ENCODE measurements at regions not wholly inside any gene's neighbourhood (a gene's known extent, or its start where the extent isn't known, plus 50 kb on each side); places are given as distances from the start of the nearest gene placed in this dataset.

DNA sequence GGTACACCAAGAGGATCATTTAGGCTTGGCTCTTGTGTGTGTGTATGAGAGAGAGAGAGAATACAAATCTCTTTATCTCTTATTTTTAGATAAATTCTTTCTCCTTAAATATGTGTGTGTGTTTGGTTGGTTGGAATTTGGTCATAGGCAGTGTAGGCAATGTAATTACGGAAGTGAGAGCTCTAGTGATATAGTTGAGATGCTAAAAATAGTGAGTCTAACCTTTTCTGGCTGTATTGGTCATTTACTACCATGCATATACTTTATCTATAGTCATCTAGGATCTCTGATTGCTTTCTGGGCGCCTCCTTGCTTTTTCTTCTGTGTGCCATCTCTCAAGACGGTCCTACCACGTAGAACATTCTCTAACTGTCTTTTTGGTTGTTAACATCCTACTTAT is 250.2 kb downstream of the NUF2 start:
- Histone ChIP-seq H3K36me3 (ENCODE audit: control insufficient read depth in 1 of 2, insufficient read depth in 2 of 2, low read length in 2 of 2) (no peaks in the 10 kb centered on the region), H2AFZ (ENCODE audit: low read depth, low read length, poor library complexity, severe bottlenecking) (no peak overlapping the region), H3K9me3 (ENCODE audit: control insufficient read depth in 1 of 2, insufficient read depth in 1 of 2, low read depth in 1 of 2, low read length in 2 of 2) (no peaks in the 10 kb centered on the region), H3K9ac (ENCODE audit: low read length) (no peak overlapping the region), H3K9me2 (ENCODE audit: insufficient read depth) (no peaks in the 10 kb centered on the region), H3K27me3 (ENCODE audit: insufficient read depth, low read length) (no peaks in the 10 kb centered on the region), H3K4me1 (ENCODE audit: control insufficient read depth in 1 of 2, insufficient read depth in 2 of 2, low read length in 2 of 2) (no peaks in the 10 kb centered on the region), H3K79me2 (ENCODE audit: insufficient read depth, low read length) (no peaks in the 10 kb centered on the region), H3K4me3 (replicated peaks in 1 of 2; ENCODE audit: low read depth in 1 of 2, low read length in 2 of 2) (no peak overlapping the region), H3K4me2 (ENCODE audit: low read length) (no peak overlapping the region), H3K27ac (ENCODE audit: low read depth, low read length) (no peak overlapping the region), H4K20me1 (ENCODE audit: insufficient read depth) (no peaks in the 10 kb centered on the region; the same call in 1 of the 2 replicates)
- intact Hi-C loops (cut with micrococcal nuclease): no loop called here
- no peak for ATAC-seq
- DNase-seq (ENCODE audit: low read depth, low spot score): no peak
- POLR2A ChIA-PET: no interaction called here
- CTCF ChIA-PET: no interaction called here
- BruUV-seq (replicated peaks): no TSS peak
- RAD21 ChIA-PET (ENCODE audit: low non-redundant PET in 1 of 2, low total read pairs in 2 of 2, uncharacterized antibody in 2 of 2, unreplicated experiment in 2 of 2): no interaction called here
- no peak for TF ChIP-seq CBX3 (IDR thresholded peaks at IDR 0.05; ENCODE audit: low read depth)
- no peak for TF ChIP-seq EGR1 (IDR thresholded peaks at IDR 0.05; ENCODE audit: low read depth)
- no peak for TF ChIP-seq TCF7L2 (IDR thresholded peaks at IDR 0.05; ENCODE audit: borderline replicate concordance, extremely low read depth, insufficient read depth, insufficient read length)
- no peak for TF ChIP-seq CEBPB (IDR thresholded peaks at IDR 0.05; ENCODE audit: low read depth)

DNA sequence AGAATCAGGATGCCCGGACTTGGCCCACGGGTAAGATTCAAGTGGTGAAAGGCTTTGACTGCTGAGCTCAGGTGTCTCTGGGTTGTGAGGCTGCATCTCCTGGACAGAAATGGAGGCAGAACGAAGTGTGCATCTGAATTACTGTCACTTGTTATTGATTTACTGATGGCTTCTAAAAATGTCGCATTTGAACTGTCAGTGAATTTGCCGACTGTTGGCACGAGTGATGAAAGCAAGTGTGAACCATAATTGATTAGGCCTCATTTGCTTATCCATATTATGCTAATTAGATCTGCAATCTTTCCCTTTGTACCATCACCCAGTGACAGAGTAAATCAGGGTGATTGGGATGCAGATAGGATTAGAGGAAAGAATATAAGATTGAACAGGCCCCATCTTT is 252.4 kb downstream of the NUF2 start:
- no peaks in the 10 kb centered on the region for H3K9me2 ChIP-seq (ENCODE audit: insufficient read depth)
- no peak overlapping the region for H3K9ac ChIP-seq (ENCODE audit: low read length)
- RAD21 ChIA-PET (ENCODE audit: low non-redundant PET in 1 of 2, low total read pairs in 2 of 2, uncharacterized antibody in 2 of 2, unreplicated experiment in 2 of 2): no interaction called here
- H3K79me2 ChIP-seq (ENCODE audit: insufficient read depth, low read length): no peaks in the 10 kb centered on the region
- DNase-seq (ENCODE audit: low read depth, low spot score): no peak
- no peak overlapping the region for H3K4me2 ChIP-seq (ENCODE audit: low read length)
- CTCF ChIA-PET: no interaction called here
- no peaks in the 10 kb centered on the region for H3K9me3 ChIP-seq (ENCODE audit: control insufficient read depth in 1 of 2, insufficient read depth in 1 of 2, low read depth in 1 of 2, low read length in 2 of 2)
- POLR2A ChIA-PET: no interaction called here
- intact Hi-C loops (cut with micrococcal nuclease): no loop called here
- H3K4me3 ChIP-seq (replicated peaks in 1 of 2; ENCODE audit: low read depth in 1 of 2, low read length in 2 of 2): no peak overlapping the region
- no peaks in the 10 kb centered on the region for H3K4me1 ChIP-seq (ENCODE audit: control insufficient read depth in 1 of 2, insufficient read depth in 2 of 2, low read length in 2 of 2)
- H2AFZ ChIP-seq (ENCODE audit: low read depth, low read length, poor library complexity, severe bottlenecking): no peak overlapping the region
- H3K36me3 ChIP-seq (ENCODE audit: control insufficient read depth in 1 of 2, insufficient read depth in 2 of 2, low read length in 2 of 2): no peaks in the 10 kb centered on the region
- H3K27ac ChIP-seq (ENCODE audit: low read depth, low read length): no peak overlapping the region
- ATAC-seq: no peak
- no peaks in the 10 kb centered on the region for H3K27me3 ChIP-seq (ENCODE audit: insufficient read depth, low read length)
- BruUV-seq (replicated peaks): no TSS peak
- H4K20me1 ChIP-seq (ENCODE audit: insufficient read depth): no peaks in the 10 kb centered on the region; the same call in 1 of the 2 replicates
- TF ChIP-seq CEBPB (IDR thresholded peaks at IDR 0.05; ENCODE audit: low read depth): no peak
- no peak for TF ChIP-seq CBX3 (IDR thresholded peaks at IDR 0.05; ENCODE audit: low read depth)
- TF ChIP-seq SIN3A (IDR thresholded peaks at IDR 0.05; ENCODE audit: low read depth): no peak
- no peak for TF ChIP-seq SP1 (IDR thresholded peaks at IDR 0.05; ENCODE audit: low read depth)
- TF ChIP-seq, protein P1, sequence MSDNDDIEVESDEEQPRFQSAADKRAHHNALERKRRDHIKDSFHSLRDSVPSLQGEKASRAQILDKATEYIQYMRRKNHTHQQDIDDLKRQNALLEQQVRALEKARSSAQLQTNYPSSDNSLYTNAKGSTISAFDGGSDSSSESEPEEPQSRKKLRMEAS (IDR thresholded peaks at IDR 0.05): no peak
- TF ChIP-seq FOSL1 (IDR thresholded peaks at IDR 0.05; ENCODE audit: low read depth): no peak
- TF ChIP-seq ZFX (IDR thresholded peaks at IDR 0.05): no peak
- TF ChIP-seq EZH2phosphoT487 (IDR thresholded peaks at IDR 0.05; ENCODE audit: borderline replicate concordance): no peak
- TF ChIP-seq TCF7L2 (IDR thresholded peaks at IDR 0.05; ENCODE audit: borderline replicate concordance, extremely low read depth, insufficient read depth, insufficient read length): no peak
- TF ChIP-seq, protein P2, sequence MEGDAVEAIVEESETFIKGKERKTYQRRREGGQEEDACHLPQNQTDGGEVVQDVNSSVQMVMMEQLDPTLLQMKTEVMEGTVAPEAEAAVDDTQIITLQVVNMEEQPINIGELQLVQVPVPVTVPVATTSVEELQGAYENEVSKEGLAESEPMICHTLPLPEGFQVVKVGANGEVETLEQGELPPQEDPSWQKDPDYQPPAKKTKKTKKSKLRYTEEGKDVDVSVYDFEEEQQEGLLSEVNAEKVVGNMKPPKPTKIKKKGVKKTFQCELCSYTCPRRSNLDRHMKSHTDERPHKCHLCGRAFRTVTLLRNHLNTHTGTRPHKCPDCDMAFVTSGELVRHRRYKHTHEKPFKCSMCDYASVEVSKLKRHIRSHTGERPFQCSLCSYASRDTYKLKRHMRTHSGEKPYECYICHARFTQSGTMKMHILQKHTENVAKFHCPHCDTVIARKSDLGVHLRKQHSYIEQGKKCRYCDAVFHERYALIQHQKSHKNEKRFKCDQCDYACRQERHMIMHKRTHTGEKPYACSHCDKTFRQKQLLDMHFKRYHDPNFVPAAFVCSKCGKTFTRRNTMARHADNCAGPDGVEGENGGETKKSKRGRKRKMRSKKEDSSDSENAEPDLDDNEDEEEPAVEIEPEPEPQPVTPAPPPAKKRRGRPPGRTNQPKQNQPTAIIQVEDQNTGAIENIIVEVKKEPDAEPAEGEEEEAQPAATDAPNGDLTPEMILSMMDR (IDR thresholded peaks at IDR 0.05 in 2 of 3, conservative IDR thresholded peaks at IDR 0.05 in 1 of 3; ENCODE audit: borderline replicate concordance in 1 of 3, insufficient read depth in 1 of 3, low read depth in 2 of 3, low read length in 2 of 3): no peak
- TF ChIP-seq, protein P3, sequence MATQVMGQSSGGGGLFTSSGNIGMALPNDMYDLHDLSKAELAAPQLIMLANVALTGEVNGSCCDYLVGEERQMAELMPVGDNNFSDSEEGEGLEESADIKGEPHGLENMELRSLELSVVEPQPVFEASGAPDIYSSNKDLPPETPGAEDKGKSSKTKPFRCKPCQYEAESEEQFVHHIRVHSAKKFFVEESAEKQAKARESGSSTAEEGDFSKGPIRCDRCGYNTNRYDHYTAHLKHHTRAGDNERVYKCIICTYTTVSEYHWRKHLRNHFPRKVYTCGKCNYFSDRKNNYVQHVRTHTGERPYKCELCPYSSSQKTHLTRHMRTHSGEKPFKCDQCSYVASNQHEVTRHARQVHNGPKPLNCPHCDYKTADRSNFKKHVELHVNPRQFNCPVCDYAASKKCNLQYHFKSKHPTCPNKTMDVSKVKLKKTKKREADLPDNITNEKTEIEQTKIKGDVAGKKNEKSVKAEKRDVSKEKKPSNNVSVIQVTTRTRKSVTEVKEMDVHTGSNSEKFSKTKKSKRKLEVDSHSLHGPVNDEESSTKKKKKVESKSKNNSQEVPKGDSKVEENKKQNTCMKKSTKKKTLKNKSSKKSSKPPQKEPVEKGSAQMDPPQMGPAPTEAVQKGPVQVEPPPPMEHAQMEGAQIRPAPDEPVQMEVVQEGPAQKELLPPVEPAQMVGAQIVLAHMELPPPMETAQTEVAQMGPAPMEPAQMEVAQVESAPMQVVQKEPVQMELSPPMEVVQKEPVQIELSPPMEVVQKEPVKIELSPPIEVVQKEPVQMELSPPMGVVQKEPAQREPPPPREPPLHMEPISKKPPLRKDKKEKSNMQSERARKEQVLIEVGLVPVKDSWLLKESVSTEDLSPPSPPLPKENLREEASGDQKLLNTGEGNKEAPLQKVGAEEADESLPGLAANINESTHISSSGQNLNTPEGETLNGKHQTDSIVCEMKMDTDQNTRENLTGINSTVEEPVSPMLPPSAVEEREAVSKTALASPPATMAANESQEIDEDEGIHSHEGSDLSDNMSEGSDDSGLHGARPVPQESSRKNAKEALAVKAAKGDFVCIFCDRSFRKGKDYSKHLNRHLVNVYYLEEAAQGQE (IDR thresholded peaks at IDR 0.05; ENCODE audit: low read depth): no peak
- TF ChIP-seq, protein P4, sequence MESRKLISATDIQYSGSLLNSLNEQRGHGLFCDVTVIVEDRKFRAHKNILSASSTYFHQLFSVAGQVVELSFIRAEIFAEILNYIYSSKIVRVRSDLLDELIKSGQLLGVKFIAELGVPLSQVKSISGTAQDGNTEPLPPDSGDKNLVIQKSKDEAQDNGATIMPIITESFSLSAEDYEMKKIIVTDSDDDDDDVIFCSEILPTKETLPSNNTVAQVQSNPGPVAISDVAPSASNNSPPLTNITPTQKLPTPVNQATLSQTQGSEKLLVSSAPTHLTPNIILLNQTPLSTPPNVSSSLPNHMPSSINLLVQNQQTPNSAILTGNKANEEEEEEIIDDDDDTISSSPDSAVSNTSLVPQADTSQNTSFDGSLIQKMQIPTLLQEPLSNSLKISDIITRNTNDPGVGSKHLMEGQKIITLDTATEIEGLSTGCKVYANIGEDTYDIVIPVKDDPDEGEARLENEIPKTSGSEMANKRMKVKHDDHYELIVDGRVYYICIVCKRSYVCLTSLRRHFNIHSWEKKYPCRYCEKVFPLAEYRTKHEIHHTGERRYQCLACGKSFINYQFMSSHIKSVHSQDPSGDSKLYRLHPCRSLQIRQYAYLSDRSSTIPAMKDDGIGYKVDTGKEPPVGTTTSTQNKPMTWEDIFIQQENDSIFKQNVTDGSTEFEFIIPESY (IDR thresholded peaks at IDR 0.05; ENCODE audit: extremely low read depth, insufficient replicate concordance, low read length): no peak

Data from HCT116 (cell line).